GM12892 (cell line): ENCODE measurements at regions not wholly inside any gene's neighbourhood (a gene's known extent, or its start where the extent isn't known, plus 50 kb on each side); places are given as distances from the start of the nearest gene placed in this dataset.

ENCODE experiments used
- POLR2A ChIP-seq: IDR thresholded peaks from 2 replicates; pipeline ENCODE4 v1.6.1; 2011; ENCODE audit warnings: low read depth, low read length, control low read depth
- POLR2AphosphoS5 ChIP-seq: IDR thresholded peaks from 2 replicates; pipeline ENCODE4 v1.6.1; 2011; ENCODE audit warnings: low read depth, low read length, control low read depth
- TAF1 ChIP-seq: IDR thresholded peaks from 2 replicates; pipeline ENCODE4 v1.6.1; 2011; ENCODE audit warnings: low read depth, mild to moderate bottlenecking, control low read depth, low read length, borderline replicate concordance

DNA sequence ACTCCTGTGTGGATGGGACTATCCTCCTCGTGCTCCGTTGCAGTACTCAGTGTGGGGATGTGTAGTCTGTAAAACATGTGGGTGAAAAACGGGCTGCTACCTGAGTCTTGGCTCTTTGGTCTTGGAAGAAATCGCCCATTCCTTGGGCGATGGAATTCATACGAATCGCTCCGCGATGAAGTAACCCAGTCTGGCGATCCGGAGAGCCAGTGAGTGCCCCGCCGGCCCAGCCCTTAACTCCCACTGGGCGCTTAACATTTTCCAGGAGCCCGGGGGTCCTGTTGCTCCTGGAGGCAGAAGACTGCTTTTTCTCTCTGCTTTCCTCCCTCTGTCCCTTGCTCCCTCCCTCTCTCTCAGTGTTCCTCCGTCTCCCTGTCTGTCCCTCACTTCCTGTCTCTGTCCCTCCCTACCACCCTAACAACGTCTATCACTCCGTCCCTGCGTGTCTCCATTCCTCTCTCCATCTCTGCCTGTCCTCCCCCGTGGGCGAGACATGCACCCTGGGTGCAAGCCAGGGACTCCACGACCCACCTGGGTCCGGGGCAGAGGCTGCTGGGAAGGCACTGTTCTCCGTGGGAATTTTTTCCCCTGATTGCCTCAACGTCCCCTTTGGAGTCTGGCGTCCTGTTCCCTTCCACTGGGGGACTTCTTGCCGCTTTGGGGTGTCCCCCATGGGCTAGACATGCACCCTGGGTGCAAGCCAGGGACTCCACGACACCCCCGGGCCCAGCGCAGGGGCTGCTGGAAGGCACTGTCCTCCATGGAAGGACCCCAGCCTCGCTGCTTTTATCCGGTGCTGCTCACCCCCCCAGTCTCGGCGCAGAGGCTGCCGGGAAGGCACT, 188.6 kb downstream of the ALG10 start:
- TF ChIP-seq POLR2A (no peak), POLR2AphosphoS5 (no peak), TAF1 (no peak)
